HG02610 (cell line): ENCODE measurements at regions not wholly inside any gene's neighbourhood (a gene's known extent, or its start where the extent isn't known, plus 50 kb on each side); places are given as distances from the start of the nearest gene placed in this dataset.
"Not testable (repeated sequence)": the region's sequence is repeated elsewhere in the genome, so short reads cannot be mapped to it uniquely, and the experiment has no call there.

ENCODE experiments used
- ATAC-seq: cut with Tn5 transposase; IDR thresholded peaks from one replicate; pipeline ENCODE4 v1.9.1; 2021; ENCODE audit warnings: mild to moderate bottlenecking, moderate library complexity; ENCODE audit not compliant: unreplicated experiment

DNA sequence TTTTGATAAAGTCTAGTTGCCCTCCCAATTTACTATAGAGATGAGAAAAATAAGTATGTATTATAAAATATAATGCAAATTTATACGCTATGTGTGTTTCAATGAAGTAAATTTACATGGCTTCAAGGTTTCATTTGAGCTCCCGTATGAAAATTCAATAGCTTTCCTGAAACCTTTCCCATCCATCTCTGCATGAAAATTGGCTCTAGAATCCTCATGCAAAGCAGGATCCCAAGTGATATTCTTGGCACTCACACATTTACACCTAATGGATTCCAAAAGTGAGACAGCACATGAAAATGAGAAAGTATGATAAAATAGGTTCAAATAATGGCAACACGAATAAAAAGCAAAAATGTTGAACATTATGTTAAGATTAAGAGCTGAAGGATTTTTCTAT lies 1595.8 kb upstream of the SEL1L start:
- no peak for ATAC-seq

DNA sequence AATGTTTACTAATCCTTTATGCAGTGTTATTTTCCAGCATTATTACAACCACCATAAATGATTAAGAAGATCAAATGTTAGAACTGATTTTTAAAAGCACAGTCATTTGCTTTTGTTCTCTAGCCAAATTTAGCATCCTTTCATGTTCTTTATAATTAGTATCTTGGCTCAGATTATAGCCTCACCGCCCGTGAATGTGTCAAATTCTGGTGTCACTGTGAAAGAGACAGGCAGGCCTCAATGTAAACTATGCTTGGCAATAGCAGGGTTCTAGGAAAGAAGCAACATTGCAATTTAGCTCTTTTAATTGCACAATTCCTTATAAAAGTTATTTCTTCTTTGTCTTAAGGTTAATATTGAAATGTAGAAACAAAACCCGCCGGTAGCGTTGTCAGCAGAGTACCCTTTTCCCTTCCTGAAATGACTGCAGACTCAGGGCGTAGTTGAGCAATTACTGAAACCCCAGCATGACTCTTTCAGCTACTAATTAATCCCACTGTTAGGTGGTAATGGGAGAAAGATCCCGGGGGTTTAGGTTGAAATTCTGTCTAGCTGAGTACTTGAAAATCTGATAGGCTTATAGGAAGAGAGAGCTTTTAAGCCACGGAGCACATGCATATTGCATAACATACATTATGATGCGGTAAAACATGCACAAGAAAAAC lies 1600.5 kb upstream of the SEL1L start:
- no peak for ATAC-seq

DNA sequence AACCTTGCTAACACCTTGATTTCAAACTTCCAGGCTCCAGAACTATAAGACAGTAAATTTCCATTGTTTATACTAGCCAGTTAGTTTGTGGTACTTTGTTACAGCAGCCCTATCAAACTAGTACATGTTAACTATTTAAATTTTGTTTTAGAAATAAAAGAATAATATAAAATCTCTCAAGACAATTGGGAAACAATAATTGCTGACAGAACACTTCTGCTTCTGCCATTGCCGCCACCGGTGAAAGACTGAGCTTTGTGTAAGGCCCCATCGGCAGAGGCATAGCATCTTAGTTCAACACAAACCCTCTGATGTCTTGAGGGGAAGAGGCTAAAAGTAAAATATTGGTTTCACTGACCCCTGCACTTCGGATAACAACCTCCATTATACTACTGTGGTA lies 1607.1 kb upstream of the SEL1L start:
- ATAC-seq, result no peak

DNA sequence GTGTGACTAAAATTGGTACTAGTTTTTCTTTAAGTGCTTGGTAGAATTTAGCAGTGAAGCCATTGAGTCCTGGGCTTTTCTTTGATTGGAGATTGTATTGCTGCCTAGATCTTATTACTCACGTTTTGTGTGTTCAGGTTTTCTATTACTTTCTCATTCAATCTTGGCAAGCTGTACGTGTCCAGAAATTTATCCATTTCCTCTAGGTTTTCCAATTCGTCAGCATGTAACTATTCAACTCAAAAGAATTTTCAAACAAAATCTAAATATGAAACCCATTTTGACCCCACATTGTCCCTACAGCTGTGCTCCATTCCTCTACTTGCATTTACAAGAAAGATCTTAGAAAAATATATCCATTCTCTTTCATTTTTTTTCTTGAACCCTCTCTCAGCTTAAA lies 1613.4 kb upstream of the SEL1L start:
- no peak for ATAC-seq

DNA sequence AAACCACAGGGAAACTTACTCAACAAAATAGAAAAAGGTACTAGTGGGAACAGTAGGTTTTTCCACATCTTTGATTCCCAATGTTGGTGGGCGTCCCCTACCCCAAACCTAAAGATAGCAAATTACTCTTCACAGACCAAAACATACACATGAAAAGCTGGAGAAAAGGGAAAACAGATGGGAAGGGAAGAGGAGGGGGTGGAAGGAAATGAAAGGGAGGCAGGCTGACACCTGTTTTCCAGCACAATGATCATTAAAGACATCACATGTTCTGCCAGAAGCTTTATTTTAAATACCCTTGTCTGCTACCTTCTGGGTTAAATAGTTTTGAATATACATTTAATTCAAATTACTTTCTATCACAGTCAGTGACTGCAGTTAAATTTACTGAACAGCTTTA lies 1617.9 kb upstream of the SEL1L start:
- no peak for ATAC-seq

DNA sequence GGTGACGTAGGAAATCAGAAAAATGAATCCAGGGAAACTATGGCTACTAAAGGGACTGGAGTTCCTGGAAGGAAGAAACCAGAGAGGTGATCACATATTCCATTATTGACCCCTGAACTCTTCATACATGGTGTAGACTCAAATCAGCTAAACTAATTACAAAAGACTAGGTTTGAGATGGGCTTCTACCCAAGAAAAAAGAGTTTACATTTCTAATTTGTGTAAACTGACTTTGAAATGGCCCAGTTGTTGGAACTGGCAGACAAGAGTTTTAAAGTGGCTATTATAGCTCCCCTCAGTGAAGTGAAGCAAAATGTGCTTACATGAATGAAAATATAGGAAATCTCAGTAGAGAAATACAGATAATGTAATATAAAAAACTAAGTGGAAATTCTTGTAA lies 1619.4 kb upstream of the SEL1L start:
- no peak for ATAC-seq

DNA sequence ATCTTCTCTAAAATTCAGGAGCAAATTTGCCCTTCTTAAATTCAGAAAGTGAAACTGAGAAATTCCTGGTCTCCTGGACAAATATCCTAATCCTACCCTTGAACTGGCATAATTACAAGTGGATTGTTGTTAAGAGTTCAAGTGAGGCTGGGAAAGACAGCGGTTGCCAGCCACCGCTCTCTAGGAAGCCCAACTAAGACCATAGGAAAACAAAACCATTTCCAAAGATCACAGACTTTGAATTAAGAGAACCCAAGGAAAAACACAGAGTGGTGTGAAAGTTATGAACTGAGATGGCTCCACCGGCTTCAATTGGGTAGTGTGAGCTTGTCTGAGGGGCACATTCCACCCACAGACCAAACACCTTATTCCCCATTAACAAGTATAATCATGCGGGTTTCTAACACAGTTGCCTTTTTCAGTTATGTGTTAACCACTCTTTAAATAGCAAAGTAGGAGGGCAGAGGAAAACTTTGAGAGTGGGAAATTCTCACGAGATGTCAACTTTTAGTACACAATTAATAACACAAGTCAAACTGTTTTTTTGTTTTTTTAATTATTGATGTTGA lies 1628.8 kb upstream of the SEL1L start:
- no peak for ATAC-seq

DNA sequence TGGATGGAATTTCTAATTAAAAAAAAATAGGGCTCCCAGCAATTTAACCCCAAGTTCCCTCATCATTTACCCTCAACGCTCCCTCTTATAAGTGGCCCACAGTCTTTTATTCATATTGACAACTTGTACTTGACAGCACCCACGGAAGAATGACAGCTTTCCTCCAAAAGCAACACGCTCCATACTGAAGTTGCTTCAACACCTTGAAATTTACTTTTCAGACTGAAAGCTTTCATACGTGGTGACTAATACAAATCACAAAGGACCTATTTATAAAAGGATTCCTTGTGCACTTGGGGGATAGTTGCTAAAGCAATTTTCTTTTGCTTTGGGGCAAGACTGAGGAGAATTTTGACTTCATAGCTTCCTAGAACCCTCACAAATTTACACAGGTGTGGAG lies 1629.4 kb upstream of the SEL1L start:
- no peak for ATAC-seq

DNA sequence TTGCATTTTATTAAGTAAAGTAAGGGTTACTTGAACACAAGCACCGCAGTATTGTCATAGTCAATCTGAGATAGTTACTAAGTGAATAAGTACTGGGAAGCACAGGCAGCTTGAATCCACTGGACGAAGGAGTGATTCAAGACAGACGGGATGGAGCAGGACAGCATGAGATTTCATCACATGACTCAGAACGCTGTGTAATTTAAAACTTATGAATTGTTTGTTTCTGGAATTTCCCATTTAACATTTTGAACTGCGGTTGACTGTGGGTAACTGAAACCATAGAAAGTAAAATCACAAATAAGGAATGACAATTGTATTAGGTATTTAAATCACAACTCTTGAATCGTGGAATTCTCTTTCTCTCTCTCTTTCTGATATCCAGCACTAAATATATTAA lies 1630.4 kb upstream of the SEL1L start:
- ATAC-seq, result no peak

DNA sequence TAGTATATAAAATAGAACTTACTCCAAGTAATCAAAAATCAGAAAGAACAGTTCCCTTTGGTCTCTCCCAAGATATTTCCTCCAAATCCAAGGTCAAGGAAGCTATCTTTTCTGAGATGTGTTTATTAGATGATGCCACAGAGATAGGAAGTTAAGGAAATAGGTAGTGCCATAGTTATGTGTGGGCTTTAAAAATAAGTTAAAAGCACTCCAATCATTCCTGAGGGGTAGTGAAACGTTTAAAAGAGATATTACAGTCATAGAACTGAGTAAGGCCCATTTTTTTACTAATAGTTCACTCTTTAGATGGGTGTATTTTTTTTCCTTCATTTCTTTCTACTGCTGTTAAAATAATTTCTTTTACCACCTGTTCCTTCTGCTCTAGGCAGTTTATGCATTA lies 1630.9 kb upstream of the SEL1L start:
- no peak for ATAC-seq

DNA sequence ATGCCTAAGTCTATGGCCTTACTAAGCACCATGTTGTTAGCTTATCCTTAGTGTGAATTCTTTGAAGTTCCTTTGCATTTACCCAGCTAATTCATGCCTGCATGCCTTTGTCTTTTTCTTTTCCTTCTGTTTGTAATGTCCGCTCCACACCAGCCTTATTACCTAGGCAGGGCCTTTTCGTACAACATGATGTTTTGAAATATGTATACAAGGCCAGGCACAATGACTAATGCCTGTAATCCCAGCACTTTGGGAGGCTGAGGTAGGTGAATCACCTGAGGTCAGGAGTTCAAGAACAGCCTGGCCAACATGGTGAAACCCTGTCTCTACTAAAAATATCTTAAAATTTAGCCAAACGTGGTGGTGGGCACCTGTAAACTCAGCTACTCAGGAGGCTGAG lies 1636.5 kb upstream of the SEL1L start:
- ATAC-seq, result no peak

DNA sequence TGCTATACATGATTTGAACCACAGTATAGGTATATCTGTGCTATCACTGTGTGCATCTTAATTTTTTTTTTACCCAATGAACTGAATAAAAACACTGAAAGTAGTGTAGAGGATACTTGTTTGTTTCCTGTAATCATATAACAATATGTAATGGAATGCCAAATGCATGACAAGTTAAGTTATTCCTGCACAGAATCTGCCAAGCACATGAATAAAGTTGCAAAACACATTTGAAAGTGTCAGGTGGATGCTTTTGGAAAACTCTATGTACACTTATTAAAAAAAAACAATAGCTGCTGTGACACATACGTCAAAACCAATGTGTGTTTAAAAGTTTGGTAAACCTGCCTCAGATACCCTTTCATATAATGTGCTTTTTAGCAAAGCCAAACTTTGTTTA lies 1638.1 kb upstream of the SEL1L start:
- no peak for ATAC-seq

DNA sequence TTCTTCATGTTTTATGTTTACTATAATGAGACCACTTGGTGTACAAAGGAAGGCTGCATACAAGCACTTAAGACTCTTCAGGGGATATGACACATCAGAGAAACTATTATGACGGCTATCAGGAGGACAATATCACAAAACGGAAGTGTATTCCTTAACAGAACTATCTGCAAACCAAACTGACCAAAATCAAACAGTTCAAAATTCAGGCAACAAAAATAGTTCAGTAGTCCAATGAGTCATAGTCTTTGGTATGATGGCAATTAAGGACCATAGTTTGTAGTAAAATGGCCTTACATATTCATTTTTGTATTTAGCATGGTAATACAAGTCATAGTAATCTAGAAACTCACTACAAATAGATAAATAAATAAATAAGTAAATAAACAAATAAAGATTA lies 1638.7 kb upstream of the SEL1L start:
- no peak for ATAC-seq

DNA sequence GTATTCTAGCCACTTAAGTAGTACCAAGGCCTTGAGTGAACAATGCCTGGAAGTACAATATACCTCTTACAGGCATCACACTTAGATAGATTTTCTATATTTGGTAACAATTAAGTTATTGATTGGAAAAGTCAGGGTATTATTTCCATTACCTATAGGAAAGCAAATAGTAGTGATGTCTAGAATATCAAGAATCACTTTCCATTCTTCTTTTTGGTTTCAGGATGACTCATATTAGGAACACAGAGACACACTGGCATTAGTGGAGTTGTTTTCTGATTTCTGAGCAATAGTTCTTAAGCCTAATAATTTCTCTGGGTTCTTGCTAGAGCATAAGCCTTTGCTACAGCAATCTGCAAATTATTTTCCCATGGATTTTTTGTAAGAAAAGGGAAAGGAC lies 1640.0 kb upstream of the SEL1L start:
- ATAC-seq, result no peak

DNA sequence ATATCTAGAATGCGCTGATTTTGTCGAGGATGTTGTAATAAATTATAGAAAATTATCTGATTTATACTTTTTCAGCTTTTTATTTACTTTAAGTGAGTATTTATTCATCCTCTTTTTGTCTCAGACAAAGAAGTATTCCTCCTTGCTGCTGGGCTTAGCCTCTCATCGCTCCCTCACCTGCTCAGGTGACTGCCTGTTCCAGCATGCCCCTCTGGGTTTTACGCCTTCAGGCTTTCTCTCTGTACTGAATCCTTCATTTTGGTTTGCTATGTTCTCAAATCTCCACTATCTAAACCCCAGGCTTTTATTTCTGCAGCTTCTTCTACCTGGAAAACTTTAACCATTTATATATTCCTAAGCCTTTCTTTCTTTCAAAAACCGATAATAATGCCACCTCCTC lies 1650.9 kb upstream of the SEL1L start:
- no peak for ATAC-seq

DNA sequence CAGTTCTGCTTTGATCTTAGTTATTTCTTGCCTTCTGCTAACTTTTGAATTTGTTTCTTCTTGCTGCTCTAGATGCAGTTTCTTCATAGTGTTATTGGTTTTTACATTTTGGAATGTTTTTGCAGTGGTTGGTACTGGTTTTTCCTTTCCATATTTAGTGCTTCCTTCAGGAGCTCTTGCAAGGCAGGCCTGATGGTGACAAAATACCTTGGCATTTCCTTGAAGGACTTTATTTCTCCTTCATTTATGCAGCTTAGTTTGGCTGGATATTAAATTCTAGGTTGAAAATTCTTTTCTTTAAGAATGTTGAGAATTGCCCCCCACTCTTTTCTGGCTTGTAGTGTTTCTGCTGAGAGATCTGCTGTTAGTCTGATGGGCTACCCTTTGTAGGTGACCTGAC lies 1654.7 kb upstream of the SEL1L start:
- ATAC-seq, result not testable (repeated sequence)

DNA sequence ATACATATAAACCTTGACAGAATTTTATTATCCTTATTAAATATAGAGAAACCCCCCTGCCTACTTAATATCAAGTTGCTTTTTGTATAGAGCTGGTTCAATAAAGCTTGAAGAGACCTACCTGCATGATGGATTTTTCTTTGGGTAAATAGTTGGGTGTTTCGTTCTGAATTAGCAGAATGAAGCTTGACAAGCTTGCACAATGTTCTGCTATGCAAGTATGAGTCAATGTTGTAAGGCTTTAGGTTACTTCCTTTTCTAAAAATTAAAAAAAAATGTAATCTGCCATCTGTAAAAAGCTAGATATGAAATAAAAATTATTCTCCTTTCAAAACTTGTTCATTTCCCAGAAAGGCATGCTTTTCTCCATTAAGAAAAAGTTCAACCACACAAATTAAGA lies 1662.6 kb upstream of the SEL1L start:
- no peak for ATAC-seq

DNA sequence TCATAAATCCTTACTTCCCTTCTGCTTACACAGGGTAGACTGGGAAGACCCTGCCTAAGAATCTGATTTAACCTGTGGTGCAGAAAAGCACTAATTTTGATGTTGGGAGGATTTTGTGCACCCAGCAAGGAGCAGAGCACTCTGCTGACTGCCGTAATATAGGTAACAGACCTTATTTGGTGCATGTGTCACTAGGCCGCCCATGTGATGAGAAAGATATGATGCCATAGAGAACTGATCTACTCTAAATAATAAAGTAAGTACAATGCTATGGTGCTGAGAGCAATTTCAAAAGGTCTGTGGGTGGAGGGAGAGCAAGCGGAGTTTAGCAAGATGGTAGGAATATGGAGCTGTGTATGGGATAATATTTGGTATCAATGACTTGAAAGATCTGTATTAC lies 1663.6 kb upstream of the SEL1L start:
- no peak for ATAC-seq

DNA sequence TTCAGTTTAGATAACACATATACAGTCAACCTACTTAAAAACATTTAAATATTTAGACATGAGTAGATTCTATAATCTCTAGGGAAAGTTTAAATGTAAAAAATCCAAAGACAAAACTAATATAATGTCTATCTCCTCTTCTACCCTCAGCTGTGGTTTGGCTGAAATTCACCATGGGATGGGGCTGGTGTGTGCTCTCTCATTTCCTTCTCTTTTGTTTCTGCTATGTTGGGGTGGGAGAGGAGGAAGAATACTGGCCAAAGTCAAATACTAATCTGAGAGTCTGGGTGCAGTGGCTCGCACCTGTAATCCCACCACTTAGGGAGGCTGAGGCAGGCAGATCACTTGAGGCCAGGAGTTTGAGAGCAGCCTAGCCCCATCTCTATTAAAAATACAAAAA lies 1673.9 kb upstream of the SEL1L start:
- no peak for ATAC-seq

DNA sequence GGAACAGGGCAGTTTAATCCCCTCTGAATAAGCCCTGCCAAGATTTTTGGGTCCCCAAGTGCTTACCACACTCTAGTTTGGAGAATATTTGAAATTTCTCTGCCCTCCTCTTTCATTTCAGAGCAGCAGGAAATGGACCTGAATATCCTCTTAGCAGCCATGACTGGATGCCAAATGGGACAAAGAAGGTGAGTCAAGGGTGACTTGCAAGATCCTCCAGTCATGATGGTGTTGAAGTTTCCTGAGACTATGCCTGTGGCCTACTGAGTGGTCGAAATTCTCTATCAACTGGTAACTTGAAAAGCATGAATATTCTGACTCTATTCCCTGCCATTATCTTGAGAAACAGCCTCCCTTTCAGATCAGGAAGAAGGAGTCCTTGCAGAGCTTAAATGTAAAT lies 1674.7 kb upstream of the SEL1L start:
- ATAC-seq, result no peak

DNA sequence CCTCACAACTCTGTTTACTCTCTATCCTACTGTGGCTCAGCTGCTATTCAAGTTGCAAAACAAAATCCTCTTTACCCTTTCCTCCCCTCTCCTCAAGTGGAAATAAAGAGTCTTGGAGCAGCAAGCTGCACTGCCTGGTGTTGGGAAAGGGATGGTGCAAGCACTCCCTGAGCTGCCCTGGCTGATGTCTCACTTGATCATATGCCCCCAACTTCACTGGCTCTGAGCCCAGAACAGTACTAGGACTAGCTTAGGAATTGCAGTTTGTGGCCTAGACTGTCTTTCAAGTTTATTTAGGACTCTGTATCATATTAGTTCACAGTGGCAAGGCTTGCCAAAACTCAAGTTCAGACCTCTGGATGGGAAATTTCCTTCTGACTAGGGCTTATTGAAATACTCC lies 1683.8 kb upstream of the SEL1L start:
- no peak for ATAC-seq

DNA sequence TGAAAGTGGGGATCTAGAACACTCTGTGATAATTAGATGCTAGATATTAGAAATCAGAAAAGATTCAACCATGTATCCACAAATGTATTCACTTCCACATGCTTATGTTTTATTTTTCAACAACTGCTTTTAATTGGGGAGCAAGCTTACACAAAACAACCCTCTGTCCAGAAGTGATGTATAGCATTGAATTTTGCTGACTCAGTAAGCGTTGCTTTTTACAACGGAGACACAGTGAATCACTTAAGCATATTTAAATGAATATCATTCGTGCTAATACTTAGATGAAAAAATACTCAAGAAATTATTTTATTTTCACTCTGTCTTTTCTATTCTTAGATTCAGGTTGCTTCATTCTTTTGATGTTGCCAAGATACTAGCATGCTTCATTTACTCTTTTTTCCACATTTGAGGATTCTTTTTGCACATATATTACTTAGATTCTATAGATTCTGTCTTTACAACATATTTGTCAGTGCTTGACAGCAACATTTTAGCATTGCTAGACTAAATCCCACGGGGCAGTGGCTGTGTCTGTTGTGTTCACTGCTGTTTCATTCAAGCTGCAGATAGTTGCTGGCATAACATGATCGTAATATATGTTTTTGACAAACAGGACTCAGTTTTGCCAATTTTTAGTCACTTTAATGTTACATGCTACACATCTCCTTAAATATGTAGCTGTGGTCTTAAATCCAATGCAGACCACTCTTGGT lies 1714.4 kb upstream of the SEL1L start:
- no peak for ATAC-seq

DNA sequence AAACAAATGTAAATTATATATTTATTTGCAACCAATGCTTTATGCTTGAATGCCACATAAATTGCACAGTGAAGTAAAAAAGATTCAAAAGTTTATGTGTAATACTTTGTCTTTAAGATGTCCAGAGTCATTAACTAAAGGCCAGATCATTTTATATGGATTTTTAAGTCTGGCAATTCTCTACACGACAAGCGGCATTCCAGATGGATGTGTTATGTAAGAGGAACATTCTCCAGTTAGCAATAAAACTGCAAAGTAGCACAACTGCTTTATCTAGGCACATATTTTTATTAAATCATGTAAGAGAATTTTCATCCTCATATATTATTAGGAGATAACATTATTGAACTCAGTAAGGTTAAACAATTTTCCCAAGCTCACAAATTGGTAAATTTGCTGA lies 1717.7 kb upstream of the SEL1L start:
- ATAC-seq, result no peak
